Suprapubic skin (tissue), 4 donors: ENCODE measurements at regions not wholly inside any gene's neighbourhood (a gene's known extent, or its start where the extent isn't known, plus 50 kb on each side); places are given as distances from the start of the nearest gene placed in this dataset.

Source experiments
- CTCF ChIP-seq, 2 donors: fragments of 200-600 bp in 1 of 2; fragments of 450-650 bp in 1 of 2; sonication (generic) in 1 of 2; IDR thresholded peaks; one replicate each; pipeline ENCODE4 v1.5.1; 2016 to 2019; ENCODE audit warnings: antibody characterized with exemption in 2 of 2, mild to moderate bottlenecking in 1 of 2, moderate library complexity in 1 of 2
- POLR2A ChIP-seq, 2 donors: fragments of 450-650 bp; IDR thresholded peaks; one replicate each; pipeline ENCODE4 v1.6.1; 2017; ENCODE audit warnings: antibody characterized with exemption in 2 of 2, mild to moderate bottlenecking in 2 of 2, moderate library complexity in 2 of 2
- POLR2AphosphoS5 ChIP-seq, 3 donors: sonication (generic); formaldehyde crosslinking; IDR thresholded peaks; one replicate each; pipeline ENCODE4 v1.6.1; 2017; ENCODE audit warnings: antibody characterized with exemption in 3 of 3

DNA sequence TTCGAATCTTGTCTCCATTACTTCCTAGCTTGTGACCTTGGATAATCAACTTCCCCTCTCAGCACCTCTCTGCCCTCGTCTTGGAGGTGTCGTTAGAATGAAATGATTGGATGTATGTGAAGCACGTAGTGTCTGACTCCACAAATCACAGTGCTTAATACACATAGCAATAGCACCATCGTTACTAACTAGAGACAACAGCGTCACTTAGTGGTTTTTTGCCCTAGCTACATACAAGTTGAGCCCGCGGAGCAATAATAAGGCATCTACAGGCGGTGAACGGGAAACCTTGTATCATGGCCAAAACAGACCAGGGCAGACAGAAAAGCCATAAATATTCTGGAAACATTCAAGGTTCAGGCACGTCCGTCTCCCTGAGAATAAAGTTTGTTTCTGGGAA lies 154.9 kb downstream of the ASCL4 start:
- no peak for TF ChIP-seq POLR2AphosphoS5 (IDR thresholded peaks at IDR 0.05)
- no peak for TF ChIP-seq CTCF (IDR thresholded peaks at IDR 0.05)
- no peak for TF ChIP-seq POLR2A (IDR thresholded peaks at IDR 0.05)
